Suprapubic skin (tissue), 4 donors: ENCODE measurements at regions not wholly inside any gene's neighbourhood (a gene's known extent, or its start where the extent isn't known, plus 50 kb on each side); places are given as distances from the start of the nearest gene placed in this dataset.

Experiments
- EP300 ChIP-seq: sonication (generic); formaldehyde crosslinking; IDR thresholded peaks from one replicate; pipeline ENCODE4 v1.6.1; 2017; ENCODE audit warnings: antibody characterized with exemption
- POLR2A ChIP-seq, 2 donors: fragments of 450-650 bp; IDR thresholded peaks; one replicate each; pipeline ENCODE4 v1.6.1; 2017; ENCODE audit warnings: antibody characterized with exemption in 2 of 2, mild to moderate bottlenecking in 2 of 2, moderate library complexity in 2 of 2
- POLR2AphosphoS5 ChIP-seq, 3 donors: sonication (generic); formaldehyde crosslinking; IDR thresholded peaks; one replicate each; pipeline ENCODE4 v1.6.1; 2017; ENCODE audit warnings: antibody characterized with exemption in 3 of 3
- TF ChIP-seq, protein P1 (sequence below), 2 donors: fragments of 200-600 bp in 1 of 2; fragments of 450-650 bp in 1 of 2; sonication (generic) in 1 of 2; IDR thresholded peaks; one replicate each; pipeline ENCODE4 v1.5.1; 2016 to 2019; ENCODE audit warnings: antibody characterized with exemption in 2 of 2, mild to moderate bottlenecking in 1 of 2, moderate library complexity in 1 of 2

DNA sequence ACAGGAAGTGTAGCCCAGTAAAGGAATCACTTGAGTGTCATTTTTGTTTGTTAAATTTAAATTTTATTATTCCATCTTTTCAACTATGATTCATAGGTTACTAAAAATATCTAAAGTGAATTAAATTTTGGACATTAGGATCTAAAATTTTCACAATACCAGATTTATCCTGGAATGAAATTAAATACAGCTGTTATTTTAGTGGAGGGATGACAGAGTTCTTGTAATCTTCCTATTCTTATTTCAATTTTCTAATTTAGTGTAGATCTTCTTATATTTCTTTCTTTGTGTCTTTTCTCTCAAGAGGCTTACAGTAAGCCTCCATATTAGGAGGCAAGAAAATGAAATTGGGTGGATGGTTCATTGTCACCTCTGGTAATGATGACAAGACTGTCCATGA lies 167.9 kb upstream of the TNC start:
- TF ChIP-seq, protein P1, sequence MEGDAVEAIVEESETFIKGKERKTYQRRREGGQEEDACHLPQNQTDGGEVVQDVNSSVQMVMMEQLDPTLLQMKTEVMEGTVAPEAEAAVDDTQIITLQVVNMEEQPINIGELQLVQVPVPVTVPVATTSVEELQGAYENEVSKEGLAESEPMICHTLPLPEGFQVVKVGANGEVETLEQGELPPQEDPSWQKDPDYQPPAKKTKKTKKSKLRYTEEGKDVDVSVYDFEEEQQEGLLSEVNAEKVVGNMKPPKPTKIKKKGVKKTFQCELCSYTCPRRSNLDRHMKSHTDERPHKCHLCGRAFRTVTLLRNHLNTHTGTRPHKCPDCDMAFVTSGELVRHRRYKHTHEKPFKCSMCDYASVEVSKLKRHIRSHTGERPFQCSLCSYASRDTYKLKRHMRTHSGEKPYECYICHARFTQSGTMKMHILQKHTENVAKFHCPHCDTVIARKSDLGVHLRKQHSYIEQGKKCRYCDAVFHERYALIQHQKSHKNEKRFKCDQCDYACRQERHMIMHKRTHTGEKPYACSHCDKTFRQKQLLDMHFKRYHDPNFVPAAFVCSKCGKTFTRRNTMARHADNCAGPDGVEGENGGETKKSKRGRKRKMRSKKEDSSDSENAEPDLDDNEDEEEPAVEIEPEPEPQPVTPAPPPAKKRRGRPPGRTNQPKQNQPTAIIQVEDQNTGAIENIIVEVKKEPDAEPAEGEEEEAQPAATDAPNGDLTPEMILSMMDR (IDR thresholded peaks at IDR 0.05): no peak
- TF ChIP-seq POLR2AphosphoS5 (IDR thresholded peaks at IDR 0.05): no peak
- TF ChIP-seq POLR2A (IDR thresholded peaks at IDR 0.05): no peak
- TF ChIP-seq EP300: no peak
